ENCODE measurements at regions not wholly inside any gene's neighbourhood (a gene's known extent, or its start where the extent isn't known, plus 50 kb on each side); places are given as distances from the start of the nearest gene placed in this dataset.

DNA sequence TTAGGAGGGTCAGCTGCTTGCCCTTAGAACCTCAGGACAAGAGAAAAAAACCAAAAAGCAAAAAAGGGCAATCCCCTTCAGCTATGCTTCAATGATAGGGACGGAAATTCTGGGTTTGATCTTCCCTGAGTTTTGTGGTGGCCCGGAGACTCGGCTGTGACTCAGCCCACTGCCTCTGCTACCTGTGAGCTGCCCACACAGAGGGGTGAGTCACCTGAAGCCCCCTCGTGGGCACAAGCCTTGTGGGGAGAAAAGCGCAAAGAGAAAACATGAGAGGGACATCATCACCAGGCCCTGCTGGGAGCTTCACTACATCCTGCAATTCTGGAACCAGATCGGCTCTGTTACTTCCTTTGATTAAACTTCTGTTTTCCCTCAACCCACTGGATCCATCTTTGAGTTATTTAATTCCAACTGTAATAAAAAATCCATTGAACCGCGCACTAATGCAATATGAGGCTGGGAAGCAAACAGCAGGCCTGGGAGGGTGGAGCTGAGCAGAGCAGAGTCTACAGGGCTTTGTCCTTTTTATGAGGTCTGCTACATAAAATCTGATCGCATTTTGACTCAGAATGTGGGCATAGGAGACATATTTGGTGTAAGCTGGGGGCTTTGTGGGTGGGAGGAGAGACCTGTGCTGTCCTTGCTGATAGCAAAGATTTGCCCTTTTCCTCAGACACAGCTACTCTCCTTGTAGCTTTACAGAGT lies 58.7 kb upstream of the STUM start:
- no peaks in the 10 kb centered on the region for H3K36me3 ChIP-seq (replicated peaks in 1 of 2; ENCODE audit: control insufficient read depth in 1 of 2, insufficient read depth in 2 of 2, low read length in 2 of 2)
- ATAC-seq (no peak), DNase-seq (ENCODE audit: low spot score) (no peak), FAIRE-seq (no peak)
- intact Hi-C loops (cut with micrococcal nuclease; ENCODE audit: unreplicated experiment) (no loop called here), in situ Hi-C loops (cut with HindIII; ENCODE audit: extremely low pct_ligation_motif_present, low pct_unique_long_range_greater_than_20kb) (loop anchor here (10.0 kb wide), 1 partner anchor 55 kb away; the partner anchor contains the start of gene STUM)
- H3K4me1 ChIP-seq (ENCODE audit: insufficient read depth, low read length), result no peaks in the 10 kb centered on the region
- H3K4me2 ChIP-seq (ENCODE audit: low read depth, low read length), result no peak overlapping the region
- H4K20me1 ChIP-seq (ENCODE audit: insufficient read depth, low read length), result no peaks in the 10 kb centered on the region
- H2AFZ ChIP-seq (ENCODE audit: low read length), result no peak overlapping the region
- no peaks in the 10 kb centered on the region for H3K79me2 ChIP-seq (ENCODE audit: insufficient read depth, low read length)
- H3K4me3 ChIP-seq (replicated peaks in 1 of 3; ENCODE audit: insufficient read depth in 1 of 3, low read depth in 2 of 3, low read length in 3 of 3), result no peak overlapping the region
- no peak for TF ChIP-seq ZNF670 (CRISPR knock-in tag; IDR thresholded peaks at IDR 0.05; ENCODE audit: borderline replicate concordance)
- TF ChIP-seq, protein P1, sequence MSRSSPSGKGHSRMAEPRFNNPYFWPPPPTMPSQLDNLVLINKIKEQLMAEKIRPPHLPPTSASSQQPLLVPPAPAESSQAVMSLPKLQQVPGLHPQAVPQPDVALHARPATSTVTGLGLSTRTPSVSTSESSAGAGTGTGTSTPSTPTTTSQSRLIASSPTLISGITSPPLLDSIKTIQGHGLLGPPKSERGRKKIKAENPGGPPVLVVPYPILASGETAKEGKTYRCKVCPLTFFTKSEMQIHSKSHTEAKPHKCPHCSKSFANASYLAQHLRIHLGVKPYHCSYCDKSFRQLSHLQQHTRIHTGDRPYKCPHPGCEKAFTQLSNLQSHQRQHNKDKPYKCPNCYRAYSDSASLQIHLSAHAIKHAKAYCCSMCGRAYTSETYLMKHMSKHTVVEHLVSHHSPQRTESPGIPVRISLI (CRISPR knock-in tag; IDR thresholded peaks at IDR 0.05; ENCODE audit: borderline replicate concordance), result no peak
- no peak for TF ChIP-seq ZNF543 (CRISPR knock-in tag; IDR thresholded peaks at IDR 0.05)
- TF ChIP-seq HNRNPLL (IDR thresholded peaks at IDR 0.05; ENCODE audit: low read depth, low read length, poor library complexity, severe bottlenecking), result no peak
- TF ChIP-seq ZNF747 (CRISPR knock-in tag; IDR thresholded peaks at IDR 0.05; ENCODE audit: borderline replicate concordance), result no peak
- TF ChIP-seq HDAC2 (CRISPR knock-in tag; IDR thresholded peaks at IDR 0.05), result no peak
- TF ChIP-seq, protein P2, sequence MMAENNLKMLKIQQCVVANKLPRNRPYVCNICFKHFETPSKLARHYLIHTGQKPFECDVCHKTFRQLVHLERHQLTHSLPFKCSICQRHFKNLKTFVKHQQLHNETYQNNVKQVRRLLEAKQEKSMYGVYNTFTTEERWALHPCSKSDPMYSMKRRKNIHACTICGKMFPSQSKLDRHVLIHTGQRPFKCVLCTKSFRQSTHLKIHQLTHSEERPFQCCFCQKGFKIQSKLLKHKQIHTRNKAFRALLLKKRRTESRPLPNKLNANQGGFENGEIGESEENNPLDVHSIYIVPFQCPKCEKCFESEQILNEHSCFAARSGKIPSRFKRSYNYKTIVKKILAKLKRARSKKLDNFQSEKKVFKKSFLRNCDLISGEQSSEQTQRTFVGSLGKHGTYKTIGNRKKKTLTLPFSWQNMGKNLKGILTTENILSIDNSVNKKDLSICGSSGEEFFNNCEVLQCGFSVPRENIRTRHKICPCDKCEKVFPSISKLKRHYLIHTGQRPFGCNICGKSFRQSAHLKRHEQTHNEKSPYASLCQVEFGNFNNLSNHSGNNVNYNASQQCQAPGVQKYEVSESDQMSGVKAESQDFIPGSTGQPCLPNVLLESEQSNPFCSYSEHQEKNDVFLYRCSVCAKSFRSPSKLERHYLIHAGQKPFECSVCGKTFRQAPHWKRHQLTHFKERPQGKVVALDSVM (CRISPR knock-in tag; IDR thresholded peaks at IDR 0.05), result no peak
- TF ChIP-seq, protein P3, sequence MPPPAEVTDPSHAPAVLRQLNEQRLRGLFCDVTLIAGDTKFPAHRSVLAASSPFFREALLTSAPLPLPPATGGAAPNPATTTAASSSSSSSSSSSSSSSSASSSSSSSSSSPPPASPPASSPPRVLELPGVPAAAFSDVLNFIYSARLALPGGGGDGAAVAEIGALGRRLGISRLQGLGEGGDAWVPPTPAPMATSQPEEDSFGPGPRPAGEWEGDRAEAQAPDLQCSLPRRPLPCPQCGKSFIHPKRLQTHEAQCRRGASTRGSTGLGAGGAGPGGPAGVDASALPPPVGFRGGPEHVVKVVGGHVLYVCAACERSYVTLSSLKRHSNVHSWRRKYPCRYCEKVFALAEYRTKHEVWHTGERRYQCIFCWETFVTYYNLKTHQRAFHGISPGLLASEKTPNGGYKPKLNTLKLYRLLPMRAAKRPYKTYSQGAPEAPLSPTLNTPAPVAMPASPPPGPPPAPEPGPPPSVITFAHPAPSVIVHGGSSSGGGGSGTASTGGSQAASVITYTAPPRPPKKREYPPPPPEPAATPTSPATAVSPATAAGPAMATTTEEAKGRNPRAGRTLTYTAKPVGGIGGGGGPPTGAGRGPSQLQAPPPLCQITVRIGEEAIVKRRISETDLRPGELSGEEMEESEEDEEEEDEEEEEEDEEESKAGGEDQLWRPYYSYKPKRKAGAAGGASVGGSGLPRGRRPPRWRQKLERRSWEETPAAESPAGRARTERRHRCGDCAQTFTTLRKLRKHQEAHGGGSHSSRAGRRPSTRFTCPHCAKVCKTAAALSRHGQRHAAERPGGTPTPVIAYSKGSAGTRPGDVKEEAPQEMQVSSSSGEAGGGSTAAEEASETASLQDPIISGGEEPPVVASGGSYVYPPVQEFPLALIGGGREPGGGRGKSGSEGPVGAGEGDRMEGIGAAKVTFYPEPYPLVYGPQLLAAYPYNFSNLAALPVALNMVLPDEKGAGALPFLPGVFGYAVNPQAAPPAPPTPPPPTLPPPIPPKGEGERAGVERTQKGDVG (CRISPR knock-in tag; IDR thresholded peaks at IDR 0.05; ENCODE audit: borderline replicate concordance), result no peak
- TF ChIP-seq HNRNPUL1 (IDR thresholded peaks at IDR 0.05; ENCODE audit: low read depth, low read length), result no peak
- no peak overlapping the region for H3K9ac ChIP-seq (ENCODE audit: insufficient read depth, low read depth, low read length)
- ChIA-PET POLR2A (no interaction called here), CTCF (ENCODE audit: low intra/inter-chr PET ratio, low total read pairs) (no interaction called here)
- peaks cover 5 to 49% of the 10 kb centered on the region in 2 experiments for H3K27me3 ChIP-seq (ENCODE audit: control insufficient read depth in 1 of 2, insufficient read depth in 2 of 2, low read length in 2 of 2)
- WGBS (ENCODE audit: low lambda C conversion rate), result 20% methylated on average over 9 of the region's 9 CpGs
- H3K27ac ChIP-seq (ENCODE audit: extremely low read length, insufficient read depth, low read length), result no peak overlapping the region
- no peaks in the 10 kb centered on the region for H3K9me3 ChIP-seq (ENCODE audit: low read length)
- no TSS peak for BruUV-seq (replicated peaks)
